Testis (tissue), 2 donors: ENCODE measurements at regions not wholly inside any gene's neighbourhood (a gene's known extent, or its start where the extent isn't known, plus 50 kb on each side); places are given as distances from the start of the nearest gene placed in this dataset.

Experiments used
- CTCF ChIP-seq, 3 experiments: fragments of 450-650 bp in 2 of 3; fragments of 200-600 bp in 1 of 3; sonication (generic) in 1 of 3; IDR thresholded peaks; one replicate each; pipeline ENCODE4 v1.5.1; 2016 to 2019; ENCODE audit warnings: antibody characterized with exemption in 3 of 3, mild to moderate bottlenecking in 2 of 3, moderate library complexity in 1 of 3
- POLR2A ChIP-seq: fragments of 450-650 bp; IDR thresholded peaks from one replicate; pipeline ENCODE4 v1.6.1; 2017; ENCODE audit warnings: antibody characterized with exemption, mild to moderate bottlenecking, moderate library complexity

GRCh38 chr16:26542198-26542597 is 524.5 kb upstream of the C16orf82 start:
- TF ChIP-seq CTCF (IDR thresholded peaks at IDR 0.05) (no peak), POLR2A (no peak)
